ENCODE measurements at regions not wholly inside any gene's neighbourhood (a gene's known extent, or its start where the extent isn't known, plus 50 kb on each side); places are given as distances from the start of the nearest gene placed in this dataset.

DNA sequence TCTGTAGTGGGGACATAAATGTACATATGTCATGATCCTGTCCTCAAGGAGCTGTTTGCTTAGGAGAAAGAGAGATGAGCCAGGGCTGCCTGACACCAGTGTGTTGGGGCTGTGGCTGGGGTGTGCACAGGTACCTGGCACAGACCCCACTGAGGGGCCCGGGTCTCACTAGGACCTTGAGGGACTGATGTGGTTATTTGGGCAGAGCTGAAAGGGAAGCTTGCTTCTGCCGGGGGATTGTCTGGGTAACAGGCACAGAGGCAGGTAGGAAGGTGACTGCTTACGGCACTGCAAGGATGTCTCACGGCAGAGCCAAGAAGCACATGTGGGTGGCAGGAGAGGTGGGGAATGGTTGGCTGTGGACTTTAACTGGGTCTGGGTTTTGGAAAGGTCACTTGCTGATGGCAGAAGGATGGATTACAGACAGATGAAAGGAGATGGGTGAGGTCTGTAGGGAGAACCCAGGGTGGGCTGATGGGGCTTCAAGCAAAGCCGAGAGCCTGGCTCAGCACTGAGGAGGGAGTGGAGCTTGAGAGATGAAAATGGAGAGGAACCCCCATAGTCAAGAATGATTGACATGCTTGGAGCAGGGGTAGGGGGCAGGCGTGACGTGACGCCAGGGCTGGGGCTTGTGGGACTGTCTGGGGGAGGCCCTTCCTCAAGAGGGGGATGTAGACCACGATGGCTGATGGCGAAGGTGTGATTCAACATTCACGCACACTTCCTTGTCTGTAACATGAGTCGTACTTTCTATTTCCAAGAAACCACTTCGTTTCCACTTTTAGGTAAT, 207.7 kb upstream of the SHH start:
- TF ChIP-seq GATA3 (IDR thresholded peaks at IDR 0.05; ENCODE audit: low read depth, low read length): no peak
- no peak for TF ChIP-seq GATA2 (IDR thresholded peaks at IDR 0.05; ENCODE audit: low read depth, low read length)

Data from SH-SY5Y (cell line).